Smooth muscle cell (in vitro differentiated cells): ENCODE measurements at regions not wholly inside any gene's neighbourhood (a gene's known extent, or its start where the extent isn't known, plus 50 kb on each side); places are given as distances from the start of the nearest gene placed in this dataset.

Experiments
- DNase-seq: peaks from one replicate; lab custom pipeline; 2025; ENCODE audit not compliant: unreplicated experiment; lab: John Stamatoyannopoulos, UW
- H2AFZ ChIP-seq: fragments of 200-600 bp; sonication (generic); 2 replicates; pipeline ENCODE4 v1.6.0; 2016; ENCODE audit warnings: antibody characterized with exemption, low read depth, mild to moderate bottlenecking
- H3F3A ChIP-seq: fragments of 200-600 bp; sonication (generic); 2 replicates; pipeline ENCODE4 v1.6.0; 2017; ENCODE audit warnings: antibody characterized with exemption, low read depth
- H3K27ac ChIP-seq: fragments of 200-600 bp; sonication (generic); 2 replicates; pipeline ENCODE4 v1.5.1; 2016; ENCODE audit warnings: low read depth, mild to moderate bottlenecking
- H3K27me3 ChIP-seq: fragments of 200-600 bp; sonication (generic); 2 replicates; pipeline ENCODE4 v1.6.1; 2016; ENCODE audit warnings: low read depth, mild to moderate bottlenecking
- H3K36me3 ChIP-seq: fragments of 200-600 bp; sonication (generic); 2 replicates; pipeline ENCODE4 v1.5.1; 2016; ENCODE audit warnings: low read depth
- H3K4me1 ChIP-seq: fragments of 200-600 bp; sonication (generic); 2 replicates; pipeline ENCODE4 v1.5.1; 2016; ENCODE audit warnings: low read depth
- H3K4me2 ChIP-seq: fragments of 200-600 bp; sonication (generic); 2 replicates; pipeline ENCODE4 v1.6.0; 2016; ENCODE audit warnings: mild to moderate bottlenecking
- H3K4me3 ChIP-seq: fragments of 200-600 bp; sonication (generic); 2 replicates; pipeline ENCODE4 v1.5.1; 2016; ENCODE audit warnings: mild to moderate bottlenecking
- H3K79me2 ChIP-seq: fragments of 200-600 bp; sonication (generic); 2 replicates; pipeline ENCODE4 v1.6.0; 2016; ENCODE audit warnings: low read depth, mild to moderate bottlenecking
- H3K9ac ChIP-seq: fragments of 200-600 bp; sonication (generic); 2 replicates; pipeline ENCODE4 v1.6.0; 2016; ENCODE audit warnings: low read depth
- H3K9me3 ChIP-seq: fragments of 200-600 bp; sonication (generic); replicated peaks from 2 replicates; pipeline ENCODE4 v1.5.1; 2016; ENCODE audit warnings: low read depth
- H4K20me1 ChIP-seq: fragments of 200-600 bp; sonication (generic); 2 replicates; pipeline ENCODE4 v1.6.0; 2016; ENCODE audit warnings: low read depth
- CTCF ChIP-seq: fragments of 200-600 bp; sonication (generic); IDR thresholded peaks from 2 replicates; pipeline ENCODE4 v1.5.1; 2017; ENCODE audit warnings: borderline replicate concordance, mild to moderate bottlenecking, antibody characterized with exemption; ENCODE audit not compliant: insufficient read depth, poor library complexity, severe bottlenecking
- WGBS: methylation state at CpG from one replicate; pipeline ENCODE4 v1.1.7; 2016; ENCODE audit warnings: low lambda C conversion rate; 5-methylcytosine and 5-hydroxymethylcytosine counted together

DNA sequence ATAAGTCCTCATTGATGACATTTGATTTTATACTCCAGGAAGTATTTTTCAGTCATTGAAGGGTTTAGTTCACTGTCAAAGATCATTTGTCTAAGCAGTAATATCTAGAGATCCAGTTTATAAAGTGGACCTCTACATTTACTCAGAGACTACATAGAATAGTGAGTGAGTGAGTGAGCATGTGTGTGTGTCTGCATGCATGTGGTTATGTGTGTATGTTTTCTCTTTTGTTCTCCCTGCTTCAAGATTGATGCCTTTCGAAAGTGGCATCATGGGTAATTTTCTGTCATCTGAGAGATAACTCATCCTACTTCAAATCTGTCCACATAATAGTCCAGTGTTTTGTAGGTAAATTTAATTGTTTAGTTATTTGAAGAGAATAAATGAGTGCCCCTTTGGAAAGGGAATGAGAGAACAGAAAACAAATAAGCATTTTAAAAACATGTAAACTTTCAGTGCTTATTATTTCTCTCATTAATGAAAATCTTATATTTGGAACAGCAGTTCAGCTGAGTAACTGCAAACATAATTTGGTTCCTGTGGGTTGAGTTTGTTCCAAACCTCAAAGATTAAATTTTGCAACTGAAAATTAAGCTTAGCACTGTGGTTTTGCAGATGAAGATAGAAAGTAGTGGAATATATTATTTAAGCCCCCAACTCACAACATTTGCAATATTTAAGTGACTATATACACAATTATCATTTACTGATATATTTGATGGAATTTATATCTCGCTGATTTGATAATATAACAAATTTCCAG is 1295.1 kb upstream of the C9orf72 start:
- no peak overlapping the region for H3K4me3 ChIP-seq
- 89% methylated on average over 2 of the region's 2 CpGs for WGBS
- no peak for TF ChIP-seq CTCF
- H3K79me2 ChIP-seq, result no peaks in the 10 kb centered on the region
- DNase-seq, result no peak
- peak overlapping the region; percentile 14 for H3K4me2 ChIP-seq
- H2AFZ ChIP-seq, result no peak overlapping the region
- no peaks in the 10 kb centered on the region for H3K36me3 ChIP-seq
- H3K9me3 ChIP-seq, result no peaks in the 10 kb centered on the region
- H3K27ac ChIP-seq, result peak overlapping the region; percentile 36
- H3K27me3 ChIP-seq, result no peaks in the 10 kb centered on the region
- peaks cover 8% of the 10 kb centered on the region for H3K4me1 ChIP-seq
- H3K9ac ChIP-seq, result no peak overlapping the region
- H4K20me1 ChIP-seq, result no peaks in the 10 kb centered on the region
- H3F3A ChIP-seq, result no peaks in the 10 kb centered on the region

- no peak overlapping the region for H3K4me3 ChIP-seq
- H3K4me2 ChIP-seq, result no peak overlapping the region
- no peak for TF ChIP-seq CTCF
- H3K9ac ChIP-seq, result no peak overlapping the region
- 0% methylated on average over 1 of the region's 1 CpG for WGBS
- no peak for DNase-seq
- no peaks in the 10 kb centered on the region for H3K36me3 ChIP-seq
- H3K4me1 ChIP-seq, result no peaks in the 10 kb centered on the region
- H3K9me3 ChIP-seq, result no peaks in the 10 kb centered on the region
- H3K79me2 ChIP-seq, result no peaks in the 10 kb centered on the region
- H3F3A ChIP-seq, result no peaks in the 10 kb centered on the region
- H3K27me3 ChIP-seq, result no peaks in the 10 kb centered on the region
- no peak overlapping the region for H2AFZ ChIP-seq
- no peaks in the 10 kb centered on the region for H4K20me1 ChIP-seq
- H3K27ac ChIP-seq, result no peak overlapping the region
Measured at GRCh38 chr9:28882529-28882928, 1309.2 kb upstream of the C9orf72 start.

- Histone ChIP-seq H3K79me2 (no peaks in the 10 kb centered on the region), H3K9ac (no peak overlapping the region), H3K27ac (no peak overlapping the region), H3K9me3 (no peaks in the 10 kb centered on the region), H3K4me1 (no peaks in the 10 kb centered on the region), H3K4me2 (no peak overlapping the region), H3K36me3 (no peaks in the 10 kb centered on the region), H2AFZ (no peak overlapping the region), H3K4me3 (no peak overlapping the region), H4K20me1 (no peaks in the 10 kb centered on the region), H3F3A (no peaks in the 10 kb centered on the region), H3K27me3 (no peaks in the 10 kb centered on the region)
- 39% methylated on average over 5 of the region's 5 CpGs for WGBS
- no peak for DNase-seq
- no peak for TF ChIP-seq CTCF
Measured at GRCh38 chr9:28883234-28883633, 1310.0 kb upstream of the C9orf72 start.
